ENCODE measurements at regions not wholly inside any gene's neighbourhood (a gene's known extent, or its start where the extent isn't known, plus 50 kb on each side); places are given as distances from the start of the nearest gene placed in this dataset.
"Not testable (repeated sequence)": the region's sequence is repeated elsewhere in the genome, so short reads cannot be mapped to it uniquely, and the experiment has no call there.

GRCh38 chr11:123344188-123344587 lies 85.9 kb upstream of the GRAMD1B start:
- DNase-seq (ENCODE audit: low spot score) = not testable (repeated sequence)

GRCh38 chr11:123338997-123339752 lies 90.9 kb upstream of the GRAMD1B start:
- DNase-seq (ENCODE audit: low spot score) = no peak

DNA sequence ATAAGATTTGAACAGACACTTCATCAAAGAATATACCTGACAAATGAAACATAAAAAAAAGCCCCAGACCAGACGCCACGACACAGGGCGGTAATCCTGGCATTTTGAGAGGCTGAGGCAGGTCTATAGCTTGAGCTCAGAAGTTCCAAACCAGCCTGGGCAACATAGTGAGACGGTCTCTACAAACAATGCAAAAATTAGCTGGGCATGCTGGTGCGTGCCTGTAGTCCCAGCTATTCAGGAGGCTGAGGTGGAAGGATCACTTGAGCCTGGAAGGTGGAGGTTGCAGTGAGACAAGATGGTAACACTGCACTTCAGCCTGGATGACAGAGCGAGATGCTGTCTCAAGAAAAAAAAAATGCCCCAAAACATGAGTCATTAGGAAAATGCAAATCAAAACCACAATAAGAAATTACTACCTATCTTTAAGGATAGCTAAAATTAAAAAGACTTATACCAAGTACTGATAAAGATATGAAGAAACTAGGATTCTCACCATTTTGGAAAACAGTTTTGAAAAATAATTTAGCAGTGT lies 91.7 kb upstream of the GRAMD1B start:
- no peak for DNase-seq (ENCODE audit: low spot score)

- DNase-seq (ENCODE audit: low spot score) = no peak
Observed at GRCh38 chr11:123334925-123335324, 95.1 kb upstream of the GRAMD1B start.

DNA sequence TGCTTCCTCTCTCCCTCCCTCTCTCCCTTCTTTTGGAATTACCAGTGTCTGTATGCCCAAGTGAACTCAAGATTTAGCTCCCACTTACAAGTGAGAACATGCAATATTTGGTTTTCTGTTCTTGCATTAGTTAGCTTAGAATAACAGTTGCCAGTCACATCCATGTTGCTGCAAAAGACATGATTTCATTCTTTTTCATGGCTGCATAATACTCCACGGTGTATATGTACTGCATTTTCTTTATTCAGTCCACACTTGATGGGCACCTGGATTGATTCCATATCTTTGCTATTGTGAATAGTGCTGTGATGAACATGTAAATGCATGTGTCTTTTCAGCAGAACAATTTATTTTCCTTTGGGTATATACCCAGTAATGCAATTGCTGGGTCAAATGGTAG lies 97.5 kb upstream of the GRAMD1B start:
- DNase-seq (ENCODE audit: low spot score) = not testable (repeated sequence)

DNA sequence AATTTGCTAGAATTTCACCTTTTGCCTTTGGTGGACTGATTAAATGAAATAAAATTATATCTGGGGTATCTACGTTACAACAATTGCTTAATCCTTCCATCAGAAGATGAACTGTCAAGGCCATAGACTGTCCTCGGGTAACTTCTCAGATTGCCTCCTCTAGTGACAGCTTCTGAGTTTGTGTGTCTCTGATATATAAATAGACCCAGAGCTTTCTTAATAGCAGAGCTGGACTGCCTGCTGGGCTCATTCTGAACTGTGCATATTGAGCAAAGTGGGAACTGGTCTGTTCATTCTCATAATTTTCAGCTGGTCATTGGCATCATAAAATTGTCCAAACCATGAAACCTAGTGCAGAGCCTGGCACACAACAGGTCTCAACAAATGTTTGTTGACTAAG lies 99.1 kb upstream of the GRAMD1B start:
- DNase-seq (ENCODE audit: low spot score) = no peak

GRCh38 chr11:123330471-123330870 lies 99.6 kb upstream of the GRAMD1B start:
- DNase-seq (ENCODE audit: low spot score) = no peak

GRCh38 chr11:123330071-123330470 lies 100.0 kb upstream of the GRAMD1B start:
- DNase-seq (ENCODE audit: low spot score) = no peak

DNA sequence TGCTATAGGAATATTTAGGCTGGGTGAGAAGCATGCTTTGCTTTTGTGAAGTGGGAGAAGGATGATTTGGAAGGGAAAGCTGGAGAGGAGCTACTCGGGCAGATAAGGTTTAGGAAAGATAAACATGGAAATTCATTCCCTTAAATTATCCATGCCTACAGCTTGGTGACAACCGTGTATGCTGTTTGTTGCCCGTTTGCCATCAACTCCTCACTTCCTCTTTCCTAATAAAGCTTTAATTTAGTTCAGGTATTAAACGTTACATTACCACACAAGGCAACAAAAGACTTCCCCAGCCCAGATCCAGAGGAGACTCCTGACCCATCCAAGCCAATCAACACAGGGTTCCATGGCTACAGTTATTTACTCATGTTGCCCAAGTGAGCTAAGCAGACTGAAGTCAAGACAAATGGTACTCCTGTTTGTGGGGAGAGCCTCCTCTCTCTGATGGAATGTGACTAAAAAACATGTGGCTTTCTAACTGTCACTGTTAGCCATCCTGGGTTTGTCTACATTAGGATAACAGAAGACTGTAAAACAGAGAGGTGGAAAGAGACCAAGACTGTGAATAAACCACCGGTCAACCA lies 101.7 kb upstream of the GRAMD1B start:
- DNase-seq (ENCODE audit: low spot score) = no peak

GRCh38 chr11:123325533-123325932 lies 104.5 kb upstream of the GRAMD1B start:
- DNase-seq (ENCODE audit: low spot score) = no peak

DNA sequence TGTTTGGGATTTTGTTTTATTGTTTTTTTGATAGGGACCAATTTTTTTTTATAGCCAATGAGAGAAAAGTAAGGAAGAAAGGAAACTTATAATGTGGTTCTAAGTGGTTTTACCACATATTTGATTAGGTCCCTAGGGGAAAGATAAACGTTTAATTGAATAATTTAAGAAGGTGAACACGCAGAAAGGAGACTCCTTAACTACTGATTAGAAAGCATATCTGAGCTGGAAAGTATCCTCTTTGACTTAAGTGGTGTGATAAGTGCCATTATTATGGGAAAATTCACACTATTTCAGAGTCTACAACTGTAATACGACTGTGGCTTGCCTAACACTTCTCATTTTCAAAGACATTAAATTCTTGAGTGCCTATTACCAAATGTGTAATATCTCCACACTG lies 106.5 kb upstream of the GRAMD1B start:
- DNase-seq (ENCODE audit: low spot score) = no peak

GRCh38 chr11:123321636-123322035 lies 108.4 kb upstream of the GRAMD1B start:
- no peak for DNase-seq (ENCODE audit: low spot score)

DNA sequence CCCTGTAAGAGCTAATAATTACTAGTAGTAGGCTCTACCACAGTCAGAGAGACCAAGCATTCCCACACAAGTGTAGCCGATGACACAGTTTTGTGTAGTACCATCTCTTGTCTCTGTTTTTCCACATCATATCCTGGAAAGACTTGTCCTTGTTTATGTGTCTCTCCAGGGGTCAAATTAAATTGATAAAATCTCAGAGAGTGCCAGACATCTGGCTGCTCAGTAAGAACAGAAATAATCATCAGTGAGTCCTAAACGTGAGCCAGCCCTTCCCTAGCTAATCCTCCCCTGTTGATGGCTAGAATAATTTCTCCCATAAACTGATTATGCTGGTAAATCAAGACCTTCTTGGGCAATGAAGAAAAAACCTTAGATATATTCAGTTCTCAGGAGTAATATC lies 111.4 kb upstream of the GRAMD1B start:
- DNase-seq (ENCODE audit: low spot score) = no peak

GRCh38 chr11:123318132-123318531 lies 111.9 kb upstream of the GRAMD1B start:
- DNase-seq (ENCODE audit: low spot score) = not testable (repeated sequence)

DNA sequence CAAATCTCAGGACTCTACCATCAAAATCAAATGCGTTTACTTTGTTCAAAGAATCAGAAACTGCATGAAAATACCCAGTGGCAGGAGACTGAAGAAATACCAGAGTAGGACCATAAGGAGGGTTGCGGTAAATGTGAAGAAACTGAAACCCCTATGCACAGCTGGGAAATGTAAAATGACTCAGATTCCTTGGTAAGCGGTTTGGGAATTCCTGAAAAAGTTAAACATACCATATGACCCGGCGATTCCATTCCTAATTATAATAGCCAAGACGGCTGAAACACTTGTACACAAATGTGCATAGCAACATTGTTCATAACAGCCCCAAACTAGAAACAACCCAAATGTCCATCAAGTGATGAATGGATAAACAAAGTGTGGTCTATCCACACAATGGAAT lies 114.1 kb upstream of the GRAMD1B start:
- DNase-seq (ENCODE audit: low spot score) = no peak

- DNase-seq (ENCODE audit: low spot score) = no peak
Observed at GRCh38 chr11:123314972-123315371, 115.1 kb upstream of the GRAMD1B start.

DNA sequence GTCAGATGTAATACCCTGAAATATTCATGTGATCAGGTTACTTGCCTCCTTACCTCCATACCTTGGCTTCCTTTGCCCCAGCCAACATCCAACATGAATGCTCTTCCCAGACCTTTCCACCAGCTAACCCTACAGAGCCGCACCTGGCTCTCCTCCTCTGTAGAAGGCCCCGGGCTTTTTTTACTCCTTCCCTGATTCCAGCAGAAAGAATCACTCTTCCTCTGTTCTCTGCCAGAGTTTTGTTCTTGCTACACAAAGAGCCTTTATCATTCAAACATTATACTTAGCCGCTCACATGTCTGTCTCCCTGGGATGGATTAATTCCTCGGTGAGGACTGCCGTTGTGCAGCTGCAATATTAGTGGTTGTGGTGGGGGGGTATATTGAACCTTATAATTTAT lies 116.8 kb upstream of the GRAMD1B start:
- DNase-seq (ENCODE audit: low spot score) = no peak

DNA sequence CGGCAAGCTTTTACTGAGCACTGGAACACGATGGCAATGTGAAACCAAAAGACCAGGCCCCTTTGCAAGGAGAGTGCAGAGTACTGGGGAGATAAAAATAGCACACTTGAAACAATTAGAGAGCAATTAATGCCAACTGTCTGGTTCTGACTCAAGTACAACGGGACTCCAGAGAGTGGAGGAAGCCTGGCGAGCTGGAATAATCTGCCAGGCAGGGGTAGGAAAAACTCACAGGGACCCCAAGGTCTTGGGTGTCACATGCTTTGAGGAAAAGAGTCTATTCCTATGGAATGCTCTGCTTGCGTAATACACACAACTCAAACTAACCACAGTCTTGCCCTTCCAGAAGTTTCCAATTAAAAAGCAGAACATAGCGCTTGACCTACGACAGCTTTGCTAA lies 113.0 kb upstream of the CLMP start:
- DNase-seq (ENCODE audit: low spot score) = no peak

DNA sequence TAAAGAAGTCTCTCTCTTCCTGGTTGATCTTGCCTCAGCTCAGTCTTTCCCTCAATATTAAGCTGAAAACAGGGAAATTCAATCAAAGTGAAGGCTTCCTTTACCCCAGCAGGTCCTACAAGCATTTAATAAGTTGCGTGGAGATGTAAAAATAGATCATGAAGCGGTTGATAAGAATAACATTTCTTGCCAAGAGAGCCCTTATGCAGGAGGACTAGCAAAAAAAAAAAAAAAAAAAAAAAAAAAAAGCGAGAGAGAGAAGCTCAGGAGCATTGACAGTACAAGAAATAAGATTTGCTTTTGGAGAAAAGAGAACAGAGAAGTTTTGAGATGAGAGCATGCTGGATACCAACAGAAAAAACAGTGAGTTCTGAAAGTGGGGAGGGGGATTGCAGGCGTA lies 112.2 kb upstream of the CLMP start:
- DNase-seq (ENCODE audit: low spot score) = no peak

DNA sequence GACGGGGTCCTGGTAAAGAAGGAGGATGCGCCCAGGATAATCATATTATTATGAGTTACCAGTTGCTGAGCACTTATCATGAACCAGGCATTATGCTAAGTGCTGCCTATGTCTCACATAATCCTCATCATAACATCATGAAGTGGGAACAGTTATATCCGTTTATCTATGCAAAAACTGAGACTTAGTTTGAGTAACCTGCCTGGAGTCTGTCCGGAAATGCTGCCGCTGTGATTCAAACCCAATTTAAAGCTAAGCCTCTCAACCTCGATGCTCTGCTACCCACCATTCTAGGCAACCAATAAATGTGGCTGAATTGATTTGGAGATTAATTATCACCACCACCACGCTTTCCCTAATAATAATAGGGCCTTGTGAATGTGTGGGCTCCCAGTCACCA lies 111.5 kb upstream of the CLMP start:
- no peak for DNase-seq (ENCODE audit: low spot score)

- no peak for DNase-seq (ENCODE audit: low spot score)
Observed at GRCh38 chr11:123305601-123306375, 110.7 kb upstream of the CLMP start.

DNA sequence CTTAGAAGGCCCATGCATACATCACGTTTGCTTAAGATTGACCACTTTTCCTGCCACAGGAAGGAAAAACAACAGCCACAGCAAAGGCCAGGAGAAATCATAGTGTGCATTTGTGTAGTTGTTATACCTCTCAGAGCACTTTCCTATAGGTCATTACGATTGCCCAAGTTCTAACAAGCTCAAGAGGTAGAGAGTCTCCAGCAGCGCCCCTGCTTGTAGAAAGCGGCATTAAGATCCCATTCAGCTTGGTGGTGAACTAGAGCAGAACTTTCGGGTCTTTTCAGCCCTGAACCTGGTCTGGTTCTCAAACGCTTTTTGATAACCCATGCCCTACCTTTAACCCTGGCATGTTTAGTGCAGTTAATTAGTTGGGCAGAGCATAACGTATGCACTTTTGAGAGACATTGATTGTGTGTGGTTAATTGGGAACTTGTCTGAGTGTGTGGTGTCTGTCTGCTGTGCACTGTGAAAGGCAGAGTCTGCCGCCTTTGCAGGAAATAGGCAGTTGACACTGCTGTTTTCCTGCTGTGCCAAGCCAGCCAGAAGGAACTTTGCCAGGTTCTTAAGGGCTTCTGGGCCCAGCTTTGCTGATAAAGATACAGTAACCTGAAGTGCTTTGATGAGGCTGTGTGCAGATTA lies 109.9 kb upstream of the CLMP start:
- DNase-seq (ENCODE audit: low spot score) = no peak

All from CD4-positive, alpha-beta T cell treated with Interleukin-2 at 100 ng/mL for 4 hours (primary cell).